HG03354 (cell line): ENCODE measurements at regions not wholly inside any gene's neighbourhood (a gene's known extent, or its start where the extent isn't known, plus 50 kb on each side); places are given as distances from the start of the nearest gene placed in this dataset.

ENCODE experiments used
- ATAC-seq: cut with Tn5 transposase; IDR thresholded peaks from one replicate; pipeline ENCODE4 v1.9.1; 2021; ENCODE audit warnings: mild to moderate bottlenecking; ENCODE audit not compliant: unreplicated experiment, poor library complexity, severe bottlenecking

DNA sequence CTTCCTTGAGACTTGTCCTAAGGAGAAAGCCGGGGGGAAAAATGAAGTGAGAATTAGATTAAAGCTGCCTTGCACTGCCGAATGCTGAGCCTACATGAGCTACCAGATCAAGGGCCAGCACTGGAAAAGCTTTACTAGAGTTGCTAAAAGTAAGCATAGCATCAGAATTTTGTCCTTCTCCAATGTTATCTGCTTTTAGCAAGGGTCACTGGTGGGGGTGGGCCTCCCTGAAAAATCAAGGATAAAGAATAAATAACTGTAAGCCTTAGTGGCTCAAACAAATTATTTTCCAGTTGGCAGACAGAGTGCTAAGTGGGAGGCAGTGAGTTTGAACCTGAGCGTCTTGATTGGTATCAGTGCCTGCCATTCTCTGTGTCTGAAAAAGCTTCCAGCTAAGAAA lies 310.5 kb upstream of the PITX2 start:
- no peak for ATAC-seq

DNA sequence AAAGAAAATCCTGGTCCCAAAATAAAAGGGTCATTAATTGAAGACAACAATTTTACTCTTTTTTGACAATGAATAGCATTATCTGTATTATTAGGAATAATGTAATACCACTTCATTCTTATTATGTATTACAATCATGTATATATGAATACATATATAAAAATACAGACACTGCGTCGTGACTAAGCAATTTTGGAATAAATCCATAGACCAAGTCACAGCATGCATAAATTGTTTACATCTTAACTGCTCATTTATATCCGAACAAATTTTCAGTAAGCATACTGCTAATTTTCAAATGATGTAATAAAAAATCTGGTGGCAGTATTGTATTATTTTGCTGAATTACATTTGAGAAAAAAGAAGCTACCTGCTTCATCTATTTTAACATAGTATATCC lies 321.6 kb upstream of the PITX2 start:
- ATAC-seq: no peak

DNA sequence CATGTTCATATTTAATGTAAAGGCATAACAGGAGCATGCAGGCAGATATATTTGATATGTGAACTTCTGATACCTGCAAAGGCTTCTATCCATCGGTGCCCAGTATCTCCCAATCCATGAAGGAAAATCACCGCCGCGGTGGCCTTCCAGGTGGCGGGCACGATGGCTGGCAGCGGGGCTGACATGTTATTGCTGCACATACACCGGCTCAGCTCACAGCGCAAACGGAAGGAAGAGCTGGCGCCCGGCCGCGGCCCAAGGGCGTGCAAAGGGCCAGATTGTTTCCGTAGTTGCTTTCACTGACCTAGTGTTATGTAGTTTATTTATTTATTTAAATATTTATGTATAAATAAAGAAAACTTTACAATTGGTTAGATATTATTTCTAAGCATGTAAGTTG lies 322.7 kb upstream of the PITX2 start:
- ATAC-seq: no peak

DNA sequence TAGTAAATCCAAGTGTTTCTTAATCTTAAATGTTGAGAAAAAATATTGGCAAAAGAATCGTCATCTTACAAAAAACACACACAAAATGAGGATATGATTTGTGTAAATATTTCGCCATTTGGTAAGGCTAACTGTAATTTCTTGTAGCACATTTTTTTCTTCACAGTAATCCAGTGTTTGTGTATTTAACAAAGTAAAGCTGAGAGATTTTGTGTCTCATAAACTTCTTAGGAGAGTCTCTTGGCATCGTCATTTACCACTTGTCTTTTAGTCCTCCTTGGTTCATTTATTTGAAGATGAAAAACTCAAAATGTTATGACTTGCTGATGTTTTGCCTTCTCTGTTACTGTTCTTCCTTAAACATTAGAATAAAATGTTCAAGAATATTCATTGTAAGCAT lies 326.7 kb upstream of the PITX2 start:
- no peak for ATAC-seq

DNA sequence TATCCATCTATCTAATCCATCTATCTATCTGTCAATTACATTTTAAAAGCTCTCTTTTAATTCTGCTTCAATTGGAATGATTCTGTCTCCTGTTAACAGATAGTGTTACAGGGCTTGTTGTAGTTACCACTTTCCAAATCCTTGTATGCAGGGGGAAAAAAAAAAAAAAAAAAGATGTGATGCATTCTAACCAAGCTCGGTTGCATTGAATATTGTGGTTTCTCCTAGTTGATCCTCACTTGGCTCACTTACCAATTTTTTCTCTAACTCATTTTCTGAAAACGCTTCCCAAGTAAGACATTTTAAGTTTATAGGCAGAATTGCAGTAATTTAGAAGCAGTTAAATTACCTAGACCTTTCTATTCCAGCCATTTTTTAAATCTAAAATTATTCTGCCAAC lies 327.9 kb upstream of the PITX2 start:
- ATAC-seq: no peak

DNA sequence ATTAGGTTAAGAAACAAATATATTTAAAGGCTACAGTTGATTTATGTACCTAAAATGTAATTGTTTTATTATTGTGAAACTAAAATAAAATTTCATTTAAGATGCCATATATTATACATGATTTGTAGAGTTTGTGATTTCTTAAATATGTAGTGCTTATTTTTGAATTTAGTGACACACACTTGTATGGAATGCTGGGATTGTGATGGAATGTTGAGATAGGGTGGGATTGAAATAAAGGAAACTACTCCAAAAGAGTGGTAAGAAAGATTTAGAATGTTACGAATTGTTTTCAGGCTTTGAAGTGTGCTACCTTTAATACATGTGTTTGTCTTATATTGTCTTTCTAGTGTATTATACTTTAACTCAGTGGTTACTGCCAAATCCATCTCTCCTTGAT lies 330.3 kb upstream of the PITX2 start:
- ATAC-seq: no peak

DNA sequence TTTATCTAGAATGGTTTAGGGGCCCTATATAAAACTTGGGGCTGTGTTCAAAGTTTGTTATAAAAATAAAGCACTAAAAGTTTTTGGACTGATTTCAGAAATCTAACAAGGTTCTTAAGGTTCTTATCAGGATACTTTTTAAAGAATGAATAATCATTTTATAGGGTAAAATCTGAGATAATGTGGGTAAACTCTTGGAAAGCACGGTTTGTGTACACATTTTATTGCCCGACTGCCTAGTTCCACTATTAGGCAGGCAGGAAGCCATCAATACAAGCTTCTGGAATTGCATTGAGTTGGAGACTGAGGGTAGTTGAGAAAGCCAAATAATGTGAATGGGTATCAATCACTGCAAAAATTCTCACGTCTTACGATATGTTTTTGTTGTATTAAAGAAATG lies 331.0 kb upstream of the PITX2 start:
- no peak for ATAC-seq

DNA sequence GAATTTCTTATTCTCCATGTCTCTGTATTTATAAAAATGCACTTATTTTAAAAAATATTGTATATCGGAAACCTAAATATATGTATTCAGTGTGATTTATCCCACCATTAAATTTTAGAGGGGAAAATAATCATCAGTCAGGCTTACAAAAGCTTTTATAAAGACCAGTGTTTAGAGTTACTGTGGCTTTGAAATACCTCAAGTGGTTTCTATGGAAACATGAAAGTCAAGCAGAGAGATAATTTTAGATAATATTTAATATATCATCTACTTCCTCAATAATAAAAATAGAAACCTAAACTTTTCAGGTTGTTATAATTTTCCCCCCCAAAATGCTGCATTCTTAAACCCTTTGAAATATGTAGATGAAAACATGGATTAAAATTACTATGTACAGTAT lies 332.9 kb upstream of the PITX2 start:
- no peak for ATAC-seq

DNA sequence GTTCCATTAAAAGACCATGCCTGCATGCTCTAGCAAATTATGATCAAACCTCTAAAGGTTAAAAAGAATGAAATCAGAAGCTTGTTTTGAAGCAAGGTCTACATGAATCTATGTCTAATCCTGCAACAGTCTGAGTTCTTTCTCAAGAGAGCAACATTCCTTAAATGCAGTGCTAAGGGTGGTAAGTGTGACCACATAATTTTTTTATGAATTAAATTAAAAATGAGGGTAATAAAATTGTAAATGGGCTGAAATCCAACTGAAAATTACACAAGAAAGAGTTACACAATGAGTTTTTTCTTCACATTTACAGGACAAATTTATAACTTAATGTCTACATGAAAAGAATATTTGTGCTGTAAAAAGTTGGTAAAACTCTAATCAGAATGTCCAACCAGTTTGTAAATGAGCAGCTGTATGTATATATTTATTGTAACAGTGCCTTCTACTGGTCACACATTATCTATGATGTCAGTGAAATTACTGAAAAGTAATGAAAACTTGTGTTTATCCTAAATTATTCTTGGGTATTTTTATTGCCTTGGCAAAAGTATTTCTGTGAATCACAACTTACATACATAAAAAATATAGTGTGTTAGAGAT lies 336.3 kb upstream of the PITX2 start:
- ATAC-seq: no peak

DNA sequence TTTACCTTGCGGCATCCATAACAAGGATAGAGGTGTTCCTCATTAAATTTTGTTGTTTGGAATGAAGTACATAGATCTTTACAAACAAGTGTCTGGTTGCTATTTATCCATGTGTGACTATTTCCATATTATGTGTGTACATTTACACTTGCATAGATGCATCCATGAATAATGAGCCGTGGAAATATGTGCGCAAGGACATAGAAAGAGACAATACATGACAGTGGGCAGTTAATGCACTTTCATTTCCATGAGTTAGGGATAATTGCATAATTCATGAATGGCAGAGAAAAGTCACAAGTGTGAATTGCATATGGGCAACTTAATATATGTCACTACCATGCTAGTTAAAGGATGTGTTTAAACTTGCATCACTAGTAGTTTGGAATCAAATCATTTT lies 338.2 kb upstream of the PITX2 start:
- no peak for ATAC-seq

DNA sequence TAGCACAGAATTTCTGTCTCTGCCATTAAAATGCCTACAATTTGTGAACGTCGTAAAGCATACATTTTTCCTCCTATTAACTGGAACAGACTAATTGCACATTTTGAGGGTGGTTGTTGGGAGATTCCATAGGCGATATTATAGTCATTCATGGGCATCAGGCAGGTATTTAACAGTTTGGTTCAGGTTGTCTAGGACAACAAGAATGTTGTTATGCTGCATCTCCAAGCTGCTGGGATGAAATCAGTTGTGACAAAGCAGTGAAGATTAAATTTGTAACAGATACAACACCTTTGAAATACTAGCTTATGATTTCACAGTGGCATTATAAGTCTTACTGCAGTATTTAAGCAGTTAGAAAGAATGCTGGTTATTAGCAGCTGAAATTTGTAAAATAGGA lies 339.7 kb upstream of the PITX2 start:
- ATAC-seq: no peak

DNA sequence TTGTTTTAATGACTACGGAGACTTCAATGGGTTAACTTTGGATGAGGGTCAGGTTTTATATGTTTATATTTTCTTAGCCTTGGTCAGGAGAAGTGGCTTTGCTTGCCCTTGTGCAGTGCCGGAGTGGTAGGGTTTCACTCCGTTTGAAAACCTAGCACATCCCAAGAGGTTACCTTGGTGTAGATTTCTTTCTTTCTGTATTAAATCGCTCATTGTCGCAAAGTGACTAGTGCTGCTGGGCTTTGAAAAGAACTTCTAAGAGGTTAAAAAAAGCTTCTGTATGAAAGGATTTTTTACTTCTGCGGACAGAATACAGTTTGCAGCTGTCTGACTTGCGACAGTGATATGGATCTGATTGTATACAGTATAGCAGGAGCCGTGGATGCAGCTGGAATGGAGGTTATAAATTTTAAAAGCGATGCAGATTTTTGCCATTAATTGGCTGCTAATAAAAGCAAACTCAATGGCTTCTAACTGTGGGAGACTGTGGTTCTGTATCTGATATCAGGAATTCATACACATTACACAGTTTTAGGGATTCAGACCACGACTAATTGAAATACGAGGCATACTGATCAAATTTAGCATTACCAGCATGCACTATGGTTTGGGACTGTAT lies 340.9 kb upstream of the PITX2 start:
- ATAC-seq: no peak

DNA sequence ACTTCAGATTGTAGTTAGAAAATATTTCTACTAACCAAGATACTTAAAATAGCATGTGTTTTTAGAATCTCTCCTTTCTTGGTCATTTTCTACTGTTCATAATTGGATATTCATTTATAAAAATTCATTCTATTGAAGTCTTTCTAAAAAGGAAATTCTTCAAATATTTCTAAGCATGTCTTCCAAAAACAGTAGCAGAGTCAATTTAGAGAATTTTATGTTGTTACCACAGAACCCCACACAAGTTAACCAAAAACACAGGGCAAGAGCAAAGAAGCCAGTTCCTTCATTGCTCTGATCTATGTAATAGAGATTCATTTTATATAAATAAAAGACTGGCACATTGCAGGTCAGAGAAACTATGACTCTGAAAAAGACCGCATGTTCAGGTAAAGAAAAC lies 345.1 kb upstream of the PITX2 start:
- ATAC-seq: no peak

DNA sequence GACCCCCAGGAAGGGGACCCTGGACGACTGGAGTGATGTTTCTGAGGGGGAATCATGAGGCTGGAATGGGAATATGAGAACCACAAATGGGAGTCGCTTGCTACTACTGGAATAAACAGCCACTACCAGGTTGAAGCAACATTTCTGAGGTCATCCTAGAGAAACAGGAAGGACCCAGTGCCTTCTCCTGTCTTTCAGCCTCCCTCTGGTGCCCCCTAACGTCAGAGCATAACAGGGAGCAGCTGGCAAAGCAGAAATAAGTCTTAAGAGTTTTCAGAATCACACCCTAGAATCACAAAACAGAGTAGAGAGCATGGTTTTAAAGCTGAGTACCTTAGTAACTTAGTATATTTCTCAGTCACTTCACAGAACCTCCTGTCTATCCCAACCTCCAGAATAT lies 347.8 kb upstream of the PITX2 start:
- peak; percentile 84 for ATAC-seq

DNA sequence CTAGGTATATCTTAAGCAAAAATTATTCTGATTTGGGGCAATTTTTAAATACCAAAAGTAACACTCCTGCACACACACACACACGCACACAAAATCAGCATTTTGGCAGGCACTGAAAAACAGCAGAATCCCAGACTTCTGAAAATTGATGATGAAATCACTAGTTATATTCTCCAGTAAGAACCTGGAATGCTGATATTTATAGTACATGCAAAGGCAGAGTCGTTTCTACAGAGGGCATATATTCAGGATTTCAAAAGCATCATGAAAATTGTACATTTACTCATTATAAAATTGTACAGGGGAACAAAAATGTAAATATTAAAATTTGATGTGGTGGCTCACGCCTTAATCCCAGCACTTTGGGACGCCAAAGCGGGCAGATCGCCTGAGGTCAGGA lies 352.5 kb upstream of the PITX2 start:
- ATAC-seq: no peak

DNA sequence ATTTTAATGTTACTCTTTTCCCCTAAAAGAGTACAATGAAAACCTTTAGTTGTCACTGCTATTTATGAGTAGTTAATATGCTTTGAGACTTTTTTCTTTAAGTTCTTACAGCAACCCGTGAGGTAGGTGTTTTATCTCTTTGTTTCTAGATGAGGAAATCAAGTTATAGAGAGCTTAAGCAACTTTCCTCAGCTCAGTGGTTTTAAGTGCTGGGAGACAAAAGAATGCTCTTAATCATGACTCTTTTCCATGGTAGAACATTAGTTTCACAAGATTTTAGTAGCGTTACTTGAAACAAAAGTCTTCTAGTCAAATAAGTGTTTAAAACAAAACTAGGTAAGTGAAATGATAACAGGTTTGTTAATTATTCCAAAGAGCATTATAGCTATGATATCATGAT lies 354.7 kb upstream of the PITX2 start:
- ATAC-seq: no peak

DNA sequence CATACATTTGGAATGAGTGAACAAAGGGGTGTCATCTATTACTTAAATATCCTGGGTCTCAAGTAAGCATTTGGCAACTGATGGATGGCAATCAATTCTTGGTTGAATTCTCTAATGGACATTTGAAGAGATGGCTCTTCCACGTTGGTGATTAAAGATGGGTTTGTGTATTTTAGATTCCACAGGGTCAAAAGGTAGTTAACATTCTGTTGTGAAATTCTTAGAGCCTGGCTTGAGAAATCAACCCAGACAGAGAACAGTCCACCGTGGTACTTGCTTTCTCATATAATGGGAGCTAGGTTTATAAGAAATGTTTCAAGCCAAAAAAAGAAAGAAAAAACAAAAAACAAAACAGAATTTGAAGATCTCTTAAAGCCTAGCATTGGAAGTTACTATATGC lies 355.9 kb upstream of the PITX2 start:
- ATAC-seq: no peak

DNA sequence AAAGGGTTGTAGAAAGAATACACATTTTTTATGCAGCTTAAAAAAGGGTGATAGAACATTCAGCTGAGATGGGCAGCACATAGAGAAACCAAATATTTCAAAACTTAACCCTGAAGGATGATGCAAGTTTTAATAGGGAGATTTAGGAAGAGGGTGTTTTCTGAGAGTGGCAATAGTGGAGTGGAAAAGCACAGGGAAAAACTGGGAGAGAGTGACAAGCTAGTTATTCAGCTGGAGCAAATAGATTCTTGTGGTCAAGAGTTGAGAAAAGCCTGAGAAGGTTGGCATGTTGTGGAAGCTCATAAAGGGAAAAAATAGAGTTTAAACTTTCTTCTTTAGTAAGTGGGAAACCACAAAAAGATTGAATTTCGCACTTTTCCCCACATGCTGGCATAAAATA lies 359.6 kb upstream of the PITX2 start:
- no peak for ATAC-seq

DNA sequence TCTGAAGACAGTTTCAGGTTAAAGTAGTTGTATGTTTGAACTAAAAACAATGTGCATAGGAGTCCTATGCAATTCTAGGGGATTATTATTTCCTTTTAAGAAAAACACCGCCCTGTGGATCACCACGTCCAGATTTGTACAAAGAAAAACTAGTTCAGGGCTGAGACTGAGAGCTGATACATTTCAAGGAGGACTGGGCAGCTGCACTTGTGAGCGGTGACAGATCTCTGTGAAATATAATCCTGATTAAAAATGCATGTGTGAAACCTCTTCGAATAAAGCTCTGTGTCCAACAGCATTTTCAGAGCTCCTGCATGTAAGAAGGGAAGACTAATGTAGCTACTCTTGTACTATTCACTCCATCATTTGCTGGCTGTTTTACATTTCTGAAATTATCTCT lies 365.8 kb upstream of the PITX2 start:
- ATAC-seq: no peak

DNA sequence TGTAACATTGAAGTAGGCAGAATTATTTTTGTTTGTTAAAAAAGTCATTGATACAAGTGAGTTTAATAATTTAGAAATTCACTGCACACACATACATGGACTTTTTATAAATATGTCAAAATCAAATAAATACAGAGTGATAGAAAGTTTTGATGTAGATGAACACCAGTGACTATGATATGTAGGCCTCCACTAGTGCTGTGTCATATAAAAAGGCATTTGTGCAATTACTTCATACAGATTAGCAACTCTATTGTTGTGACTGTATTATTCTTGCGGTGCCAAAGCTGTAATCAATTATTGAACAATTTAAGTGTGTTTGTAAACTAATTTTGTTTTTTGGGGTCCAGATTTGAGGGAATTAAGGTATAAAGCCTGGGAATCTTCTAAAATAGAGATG lies 366.2 kb upstream of the PITX2 start:
- ATAC-seq: no peak

DNA sequence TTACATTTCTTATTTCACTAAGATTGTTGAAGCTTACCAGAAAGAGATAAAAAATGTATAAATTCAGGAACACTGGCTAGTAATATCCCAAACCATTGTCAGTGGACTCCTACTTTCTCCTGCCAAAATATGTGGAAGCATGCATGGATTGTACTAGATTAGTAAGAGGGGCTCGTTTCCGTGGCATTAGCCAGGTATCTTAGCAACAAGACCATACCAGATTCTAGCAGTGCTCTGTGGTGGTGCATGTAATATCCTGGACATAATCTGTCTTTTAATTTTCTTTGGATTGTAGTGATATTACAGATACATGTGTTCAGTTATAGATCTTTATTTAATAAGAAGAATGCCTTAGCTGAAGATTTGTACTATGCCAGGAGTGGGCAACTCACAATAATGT lies 371.9 kb upstream of the PITX2 start:
- ATAC-seq: no peak

DNA sequence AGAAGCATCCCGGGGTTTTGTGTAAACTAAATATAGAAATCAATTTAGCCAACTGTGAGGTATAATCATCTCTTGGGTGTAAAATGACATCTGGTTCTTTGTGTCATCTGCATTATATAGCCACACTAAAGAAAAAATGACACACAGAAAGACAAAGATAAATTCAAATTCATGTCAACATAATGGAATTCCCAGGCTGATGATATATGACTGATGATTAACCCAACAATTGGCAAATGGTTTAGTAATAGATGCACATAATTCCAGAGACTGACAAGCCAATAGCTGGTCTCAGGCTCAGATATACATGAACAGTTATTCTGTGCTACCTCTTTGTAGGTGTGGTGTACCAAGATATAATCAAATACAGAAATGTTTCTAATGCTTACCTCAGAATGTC lies 375.4 kb upstream of the PITX2 start:
- ATAC-seq: no peak
